Parathyroid adenoma (tissue), 2 donors: ENCODE measurements at regions not wholly inside any gene's neighbourhood (a gene's known extent, or its start where the extent isn't known, plus 50 kb on each side); places are given as distances from the start of the nearest gene placed in this dataset.

ENCODE experiments used
- H2AFZ ChIP-seq: fragments of 300-600 bp; sonication (generic); one replicate; pipeline ENCODE4 v1.7.0; 2017; ENCODE audit warnings: antibody characterized with exemption, mild to moderate bottlenecking
- H3K27ac ChIP-seq: fragments of 300-600 bp; sonication (generic); one replicate; pipeline ENCODE4 v1.7.0; 2017
- H3K27me3 ChIP-seq: fragments of 300-600 bp; sonication (generic); one replicate; pipeline ENCODE4 v1.7.0; 2017; ENCODE audit warnings: low read length; ENCODE audit not compliant: control insufficient read depth, insufficient read depth
- H3K36me3 ChIP-seq: fragments of 300-600 bp; sonication (generic); one replicate; pipeline ENCODE4 v1.7.0; 2017; ENCODE audit warnings: low read length; ENCODE audit not compliant: control insufficient read depth, insufficient read depth
- H3K4me1 ChIP-seq: fragments of 300-600 bp; sonication (generic); one replicate; pipeline ENCODE4 v1.7.0; 2017; ENCODE audit warnings: control low read depth
- H3K4me2 ChIP-seq: fragments of 300-600 bp; sonication (generic); one replicate; pipeline ENCODE4 v1.7.0; 2017; ENCODE audit warnings: low read length
- H3K4me3 ChIP-seq: fragments of 300-600 bp; sonication (generic); one replicate; pipeline ENCODE4 v1.7.0; 2017; ENCODE audit warnings: low read depth, low read length
- H3K79me2 ChIP-seq: fragments of 300-600 bp; sonication (generic); one replicate; pipeline ENCODE4 v1.7.0; 2017; ENCODE audit warnings: control low read depth
- H3K9ac ChIP-seq: fragments of 300-600 bp; sonication (generic); one replicate; pipeline ENCODE4 v1.7.0; 2017; ENCODE audit warnings: mild to moderate bottlenecking
- H3K9me3 ChIP-seq: fragments of 300-600 bp; sonication (generic); one replicate; pipeline ENCODE4 v1.7.0; 2017; ENCODE audit warnings: low read length; ENCODE audit not compliant: control insufficient read depth
- TF ChIP-seq, protein P1 (sequence below): fragments of 300-600 bp; sonication (generic); IDR thresholded peaks from one replicate; pipeline ENCODE4 v1.7.0; 2017; ENCODE audit warnings: antibody characterized with exemption, mild to moderate bottlenecking
- donor health status: primary hyperparathyroidism.

DNA sequence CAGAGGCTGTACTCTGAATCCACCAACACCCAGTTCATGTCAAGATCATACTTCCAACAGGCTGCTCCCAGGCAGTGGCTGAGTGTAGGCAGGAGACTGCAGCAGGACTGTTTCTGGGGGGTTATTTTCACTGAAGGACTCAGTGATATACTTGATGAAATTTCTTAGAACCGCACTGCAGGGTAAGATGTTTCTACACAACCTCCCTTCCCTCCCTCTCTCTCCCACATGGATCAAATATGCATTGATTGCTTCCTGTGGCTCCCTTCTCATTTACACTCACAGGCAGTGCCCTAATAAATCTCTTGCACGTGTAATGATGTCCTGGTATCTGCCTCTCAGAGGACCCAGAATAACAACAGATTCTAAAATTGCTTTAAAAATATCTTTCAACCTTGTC, 251.3 kb upstream of the CCDC179 start:
- H3K27ac ChIP-seq = no peak overlapping the region
- H3K27me3 ChIP-seq = no peaks in the 10 kb centered on the region
- H3K4me2 ChIP-seq = no peak overlapping the region
- no peaks in the 10 kb centered on the region for H3K36me3 ChIP-seq
- H3K9ac ChIP-seq = no peak overlapping the region
- H3K4me1 ChIP-seq = no peaks in the 10 kb centered on the region
- TF ChIP-seq, protein P1, sequence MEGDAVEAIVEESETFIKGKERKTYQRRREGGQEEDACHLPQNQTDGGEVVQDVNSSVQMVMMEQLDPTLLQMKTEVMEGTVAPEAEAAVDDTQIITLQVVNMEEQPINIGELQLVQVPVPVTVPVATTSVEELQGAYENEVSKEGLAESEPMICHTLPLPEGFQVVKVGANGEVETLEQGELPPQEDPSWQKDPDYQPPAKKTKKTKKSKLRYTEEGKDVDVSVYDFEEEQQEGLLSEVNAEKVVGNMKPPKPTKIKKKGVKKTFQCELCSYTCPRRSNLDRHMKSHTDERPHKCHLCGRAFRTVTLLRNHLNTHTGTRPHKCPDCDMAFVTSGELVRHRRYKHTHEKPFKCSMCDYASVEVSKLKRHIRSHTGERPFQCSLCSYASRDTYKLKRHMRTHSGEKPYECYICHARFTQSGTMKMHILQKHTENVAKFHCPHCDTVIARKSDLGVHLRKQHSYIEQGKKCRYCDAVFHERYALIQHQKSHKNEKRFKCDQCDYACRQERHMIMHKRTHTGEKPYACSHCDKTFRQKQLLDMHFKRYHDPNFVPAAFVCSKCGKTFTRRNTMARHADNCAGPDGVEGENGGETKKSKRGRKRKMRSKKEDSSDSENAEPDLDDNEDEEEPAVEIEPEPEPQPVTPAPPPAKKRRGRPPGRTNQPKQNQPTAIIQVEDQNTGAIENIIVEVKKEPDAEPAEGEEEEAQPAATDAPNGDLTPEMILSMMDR = no peak
- H3K4me3 ChIP-seq = no peak overlapping the region
- no peaks in the 10 kb centered on the region for H3K79me2 ChIP-seq
- no peaks in the 10 kb centered on the region for H3K9me3 ChIP-seq
- H2AFZ ChIP-seq = no peak overlapping the region

DNA sequence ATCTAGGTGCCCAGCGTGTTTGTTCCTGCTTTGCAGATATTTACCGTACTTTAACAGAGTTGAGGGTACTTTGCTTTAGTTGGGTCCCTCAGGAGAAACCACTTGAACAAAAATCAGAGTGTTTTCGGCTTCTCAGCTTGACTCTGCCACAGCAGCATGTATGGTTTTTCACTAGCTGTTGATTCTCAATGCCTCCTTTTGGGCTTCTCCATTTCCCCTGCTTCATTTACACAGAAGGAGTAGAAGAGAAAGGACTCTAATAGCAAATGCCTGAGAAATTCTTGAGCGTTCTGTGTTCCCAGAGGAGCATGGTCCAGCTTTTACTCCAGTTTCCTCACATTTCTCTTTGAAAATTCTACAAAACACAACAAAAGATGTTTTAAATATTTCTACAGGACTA, 252.1 kb upstream of the CCDC179 start:
- no peak overlapping the region for H3K4me3 ChIP-seq
- H2AFZ ChIP-seq = no peak overlapping the region
- no peak overlapping the region for H3K27ac ChIP-seq
- no peak overlapping the region for H3K9ac ChIP-seq
- no peaks in the 10 kb centered on the region for H3K4me1 ChIP-seq
- no peaks in the 10 kb centered on the region for H3K9me3 ChIP-seq
- H3K4me2 ChIP-seq = no peak overlapping the region
- H3K27me3 ChIP-seq = no peaks in the 10 kb centered on the region
- no peaks in the 10 kb centered on the region for H3K79me2 ChIP-seq
- TF ChIP-seq, protein P1 = no peak
- no peaks in the 10 kb centered on the region for H3K36me3 ChIP-seq

DNA sequence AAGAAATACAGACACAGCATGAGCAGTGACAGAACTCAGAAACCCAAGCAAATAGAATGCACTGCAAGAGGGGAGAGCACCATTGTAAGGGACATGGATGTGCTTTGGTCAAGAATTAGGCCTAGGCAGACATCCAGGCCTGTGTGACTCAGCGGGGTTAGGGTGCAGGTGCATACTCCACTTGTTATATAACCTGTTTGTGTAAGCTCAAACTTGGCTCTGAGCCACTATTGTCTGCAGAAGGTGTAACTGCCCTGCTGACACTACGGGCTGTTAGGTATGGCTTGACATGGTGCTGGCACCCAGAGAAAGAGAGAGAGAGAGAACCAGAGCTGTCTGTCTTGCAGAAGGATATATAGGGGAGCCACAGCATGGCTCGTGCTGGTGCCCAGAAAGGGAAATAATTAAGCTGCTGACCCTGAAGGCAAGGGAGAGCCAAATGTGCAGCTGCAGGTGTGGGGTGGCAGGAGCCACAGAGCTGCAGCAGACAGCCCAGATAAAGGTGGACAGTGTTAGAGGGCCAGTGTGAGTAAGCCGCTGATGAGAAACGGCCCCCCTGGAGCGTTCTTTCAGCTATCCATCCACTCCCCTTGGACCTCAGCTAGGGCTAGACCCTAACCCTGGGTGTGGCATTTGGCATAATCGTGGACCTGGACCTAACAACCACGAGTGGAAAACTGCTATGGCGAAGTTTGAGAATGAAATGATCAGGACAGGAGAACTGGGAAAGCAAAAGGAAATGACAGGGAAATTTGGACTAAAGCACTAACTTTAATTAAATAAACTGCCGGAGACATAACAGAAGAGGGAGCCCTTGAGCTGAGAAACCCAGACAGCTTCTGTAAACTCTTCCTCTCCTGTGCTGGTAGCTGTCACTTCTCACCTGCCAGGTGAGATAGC, 253.0 kb upstream of the CCDC179 start:
- no peak overlapping the region for H3K9ac ChIP-seq
- no peak overlapping the region for H3K4me3 ChIP-seq
- TF ChIP-seq, protein P1 = peak; percentile 41
- H3K27ac ChIP-seq = no peak overlapping the region
- no peaks in the 10 kb centered on the region for H3K79me2 ChIP-seq
- no peaks in the 10 kb centered on the region for H3K4me1 ChIP-seq
- no peak overlapping the region for H3K4me2 ChIP-seq
- no peaks in the 10 kb centered on the region for H3K9me3 ChIP-seq
- no peaks in the 10 kb centered on the region for H3K27me3 ChIP-seq
- H3K36me3 ChIP-seq = no peaks in the 10 kb centered on the region
- H2AFZ ChIP-seq = peak overlapping the region; percentile 10

DNA sequence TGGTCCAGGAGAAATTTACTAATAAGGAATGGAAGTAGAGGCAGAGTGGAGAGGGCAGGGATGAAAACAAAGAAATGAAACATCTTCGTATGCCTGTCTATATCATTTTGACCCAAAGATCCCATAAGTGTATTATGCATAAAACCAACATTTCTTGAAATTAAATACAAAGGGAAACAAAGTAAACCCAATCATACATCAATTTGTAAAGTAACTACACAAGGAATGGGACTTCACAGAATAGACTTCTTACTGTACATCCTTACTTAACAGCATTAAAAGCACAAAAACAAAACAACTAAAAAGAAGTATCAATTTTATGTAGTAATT, 253.6 kb upstream of the CCDC179 start:
- Histone ChIP-seq H3K27me3 (no peaks in the 10 kb centered on the region), H3K9me3 (no peaks in the 10 kb centered on the region), H3K79me2 (no peaks in the 10 kb centered on the region), H3K27ac (no peak overlapping the region), H3K9ac (no peak overlapping the region), H2AFZ (no peak overlapping the region), H3K4me3 (no peak overlapping the region), H3K4me2 (no peak overlapping the region), H3K36me3 (no peaks in the 10 kb centered on the region), H3K4me1 (no peaks in the 10 kb centered on the region)
- TF ChIP-seq, protein P1 = no peak

DNA sequence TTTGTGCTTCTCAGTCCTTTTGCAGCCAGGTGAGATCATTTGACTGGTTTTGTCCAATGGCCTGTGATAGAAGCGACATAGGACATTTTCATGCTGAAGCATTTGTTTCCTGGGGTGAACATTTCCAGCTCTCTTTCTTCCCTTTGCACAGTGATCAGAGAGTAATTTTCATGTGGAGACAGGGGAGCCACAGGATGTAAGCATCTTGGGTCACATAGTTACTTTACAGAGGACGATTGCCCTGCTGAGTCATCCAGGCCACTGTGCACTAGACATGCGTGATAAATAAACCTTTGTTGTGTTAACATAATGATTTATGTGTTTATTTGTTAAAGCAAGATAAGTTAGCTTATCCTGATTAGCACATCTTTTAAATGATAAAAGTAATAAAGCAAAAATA, 263.5 kb upstream of the CCDC179 start:
- TF ChIP-seq, protein P1 = no peak
- H2AFZ ChIP-seq = no peak overlapping the region
- no peak overlapping the region for H3K4me2 ChIP-seq
- H3K36me3 ChIP-seq = no peaks in the 10 kb centered on the region
- no peak overlapping the region for H3K4me3 ChIP-seq
- H3K27me3 ChIP-seq = no peaks in the 10 kb centered on the region
- no peaks in the 10 kb centered on the region for H3K79me2 ChIP-seq
- no peaks in the 10 kb centered on the region for H3K9me3 ChIP-seq
- no peak overlapping the region for H3K27ac ChIP-seq
- no peaks in the 10 kb centered on the region for H3K4me1 ChIP-seq
- H3K9ac ChIP-seq = no peak overlapping the region
